Astrocyte (in vitro differentiated cells and primary cell): ENCODE measurements at regions not wholly inside any gene's neighbourhood (a gene's known extent, or its start where the extent isn't known, plus 50 kb on each side); places are given as distances from the start of the nearest gene placed in this dataset.

Source experiments
- CTCF ChIP-seq: IDR thresholded peaks from 2 replicates; pipeline ENCODE4 v1.5.1; 2011; ENCODE audit warnings: low read depth, mild to moderate bottlenecking, inconsistent platforms, low read length, moderate library complexity; ENCODE audit not compliant: insufficient read depth
- EZH2 ChIP-seq: IDR thresholded peaks from 2 replicates; pipeline ENCODE4 v1.6.1; 2012; ENCODE audit warnings: mild to moderate bottlenecking, low read length, inconsistent platforms; ENCODE audit not compliant: insufficient read depth

- TF ChIP-seq CTCF: no peak
- no peak for TF ChIP-seq EZH2
Observed at GRCh38 chr6:22804620-22805261, 235.4 kb downstream of the HDGFL1 start.
